Liver (tissue), 8 donors: ENCODE measurements at regions not wholly inside any gene's neighbourhood (a gene's known extent, or its start where the extent isn't known, plus 50 kb on each side); places are given as distances from the start of the nearest gene placed in this dataset.

Experiments used
- DNase-seq: peaks from one replicate; pipeline ENCODE4 v3.0.0-alpha.2; 2017; ENCODE audit warnings: low spot score
- H3K27ac ChIP-seq, 2 donors: one replicate each; pipeline ENCODE4 v1.7.0; 2013; ENCODE audit warnings: inconsistent platforms in 2 of 2, low read length in 2 of 2, control low read depth in 1 of 2, low read depth in 1 of 2, mild to moderate bottlenecking in 1 of 2
- H3K27me3 ChIP-seq, 4 donors: one replicate each; pipeline versions ENCODE4 v1.6.1 to v1.7.0; 2013; ENCODE audit warnings: low read length in 3 of 4, inconsistent platforms in 1 of 4, mild to moderate bottlenecking in 1 of 4, moderate library complexity in 1 of 4; ENCODE audit not compliant: control insufficient read depth in 4 of 4, insufficient read depth in 4 of 4
- H3K36me3 ChIP-seq, 4 donors: one replicate each; pipeline versions ENCODE4 v1.6.1 to v1.7.0; 2013; ENCODE audit warnings: low read length in 3 of 4, mild to moderate bottlenecking in 3 of 4, low read depth in 1 of 4, moderate library complexity in 1 of 4; ENCODE audit not compliant: control insufficient read depth in 4 of 4, insufficient read depth in 3 of 4
- H3K4me1 ChIP-seq, 4 donors: one replicate each; pipeline versions ENCODE4 v1.6.1 to v1.7.0; 2013; ENCODE audit warnings: low read length in 3 of 4, mild to moderate bottlenecking in 3 of 4, moderate library complexity in 1 of 4; ENCODE audit not compliant: control insufficient read depth in 4 of 4, insufficient read depth in 4 of 4
- H3K4me3 ChIP-seq, 3 donors: one replicate each; pipeline versions ENCODE4 v1.6.1 to v1.7.0; 2013; ENCODE audit warnings: low read length in 3 of 3, control low read depth in 1 of 3, low read depth in 1 of 3, mild to moderate bottlenecking in 1 of 3
- H3K9ac ChIP-seq, 2 donors: one replicate each; pipeline ENCODE4 v1.7.0; 2013; ENCODE audit warnings: low read length in 2 of 2, mild to moderate bottlenecking in 2 of 2, moderate library complexity in 2 of 2, control low read depth in 1 of 2, low read depth in 1 of 2
- H3K9me3 ChIP-seq, 4 donors: one replicate each; pipeline versions ENCODE4 v1.6.1 to v1.7.0; 2013; ENCODE audit warnings: low read length in 3 of 4; ENCODE audit not compliant: control insufficient read depth in 4 of 4
- CTCF ChIP-seq: fragments of 150-350 bp; IDR thresholded peaks from 2 replicates; pipeline ENCODE4 v1.5.1; 2017; ENCODE audit warnings: improper control_type of control experiment, low read depth, low read length; ENCODE audit not compliant: missing input control
- EGR1 ChIP-seq, 2 donors: IDR thresholded peaks; 2 replicates each; pipeline ENCODE4 v1.6.1; 2016 to 2018; ENCODE audit warnings: antibody characterized with exemption in 2 of 2, low read depth in 2 of 2
- FOXA1 ChIP-seq: IDR thresholded peaks from 2 replicates; pipeline ENCODE4 v1.6.1; 2016; ENCODE audit warnings: antibody characterized with exemption
- GABPA ChIP-seq, 2 donors: IDR thresholded peaks in 1 of 2; conservative IDR thresholded peaks in 1 of 2; 2 replicates each; pipeline ENCODE4 v1.6.1; 2016; ENCODE audit warnings: antibody characterized with exemption in 2 of 2, mild to moderate bottlenecking in 1 of 2, moderate library complexity in 1 of 2
- HNF4A ChIP-seq, 2 donors: conservative IDR thresholded peaks; 2 replicates each; pipeline ENCODE4 v1.6.1; 2016; ENCODE audit warnings: antibody characterized with exemption in 2 of 2, mild to moderate bottlenecking in 2 of 2
- HNF4G ChIP-seq: IDR thresholded peaks from 2 replicates; pipeline ENCODE4 v1.6.1; 2016; ENCODE audit warnings: antibody characterized with exemption
- MAX ChIP-seq: IDR thresholded peaks from 2 replicates; pipeline ENCODE4 v1.6.1; 2016; ENCODE audit warnings: antibody characterized with exemption
- NR2F2 ChIP-seq: IDR thresholded peaks from 2 replicates; pipeline ENCODE4 v1.6.1; 2016; ENCODE audit warnings: antibody characterized with exemption
- RAD21 ChIP-seq, 2 donors: IDR thresholded peaks; 2 replicates each; pipeline ENCODE4 v1.6.1; 2016; ENCODE audit warnings: antibody characterized with exemption in 2 of 2, mild to moderate bottlenecking in 2 of 2
- RXRA ChIP-seq, 2 donors: IDR thresholded peaks; 2 replicates each; pipeline ENCODE4 v1.6.1; 2017 to 2018; ENCODE audit warnings: antibody characterized with exemption in 2 of 2, mild to moderate bottlenecking in 1 of 2
- SP1 ChIP-seq: IDR thresholded peaks from 2 replicates; pipeline ENCODE4 v1.6.1; 2018; ENCODE audit warnings: antibody characterized with exemption, mild to moderate bottlenecking
- TAF1 ChIP-seq: conservative IDR thresholded peaks from 2 replicates; pipeline ENCODE4 v1.6.1; 2016; ENCODE audit warnings: antibody characterized with exemption, mild to moderate bottlenecking
- YY1 ChIP-seq: IDR thresholded peaks from 2 replicates; pipeline ENCODE4 v1.6.1; 2016; ENCODE audit warnings: antibody characterized with exemption, mild to moderate bottlenecking
- WGBS: extraction: QIAGEN DNeasy Blood & Tissue Kit; methylation state at CpG from one replicate; pipeline ENCODE4 v1.1.7; 2013; 5-methylcytosine and 5-hydroxymethylcytosine counted together
- TF ChIP-seq, protein P1 (sequence below): IDR thresholded peaks from 2 replicates; pipeline ENCODE4 v1.6.1; 2016; ENCODE audit warnings: antibody characterized with exemption
- TF ChIP-seq, protein P2 (sequence below): IDR thresholded peaks from 2 replicates; pipeline ENCODE4 v1.6.1; 2016; ENCODE audit warnings: antibody characterized with exemption
- donor health status: healthy.
- donor health status: healthy.
- donor health status: healthy.
- donor health status: healthy.
- donor health status: healthy.

GRCh38 chr10:113335592-113335991 lies 217.3 kb upstream of the HABP2 start (continued):
- no peak for TF ChIP-seq CTCF

- no peaks in the 10 kb centered on the region for H3K27me3 ChIP-seq
- WGBS = 85% methylated on average over 6 of the region's 6 CpGs
- H3K9ac ChIP-seq = no peak overlapping the region
- H3K4me3 ChIP-seq = no peak overlapping the region
- no peak overlapping the region for H3K27ac ChIP-seq
- DNase-seq = no peak
- TF ChIP-seq SP1 (no peak), YY1 (no peak), MAX (no peak), FOXA1 (no peak), RXRA (IDR thresholded peaks at IDR 0.05) (no peak), HNF4A (conservative IDR thresholded peaks at IDR 0.05) (no peak), EGR1 (IDR thresholded peaks at IDR 0.05; ENCODE audit: low read depth in 2 of 2) (no peak), NR2F2 (no peak), HNF4G (no peak)
- TF ChIP-seq, protein P1, sequence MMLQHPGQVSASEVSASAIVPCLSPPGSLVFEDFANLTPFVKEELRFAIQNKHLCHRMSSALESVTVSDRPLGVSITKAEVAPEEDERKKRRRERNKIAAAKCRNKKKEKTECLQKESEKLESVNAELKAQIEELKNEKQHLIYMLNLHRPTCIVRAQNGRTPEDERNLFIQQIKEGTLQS = no peak
- TF ChIP-seq, protein P2, sequence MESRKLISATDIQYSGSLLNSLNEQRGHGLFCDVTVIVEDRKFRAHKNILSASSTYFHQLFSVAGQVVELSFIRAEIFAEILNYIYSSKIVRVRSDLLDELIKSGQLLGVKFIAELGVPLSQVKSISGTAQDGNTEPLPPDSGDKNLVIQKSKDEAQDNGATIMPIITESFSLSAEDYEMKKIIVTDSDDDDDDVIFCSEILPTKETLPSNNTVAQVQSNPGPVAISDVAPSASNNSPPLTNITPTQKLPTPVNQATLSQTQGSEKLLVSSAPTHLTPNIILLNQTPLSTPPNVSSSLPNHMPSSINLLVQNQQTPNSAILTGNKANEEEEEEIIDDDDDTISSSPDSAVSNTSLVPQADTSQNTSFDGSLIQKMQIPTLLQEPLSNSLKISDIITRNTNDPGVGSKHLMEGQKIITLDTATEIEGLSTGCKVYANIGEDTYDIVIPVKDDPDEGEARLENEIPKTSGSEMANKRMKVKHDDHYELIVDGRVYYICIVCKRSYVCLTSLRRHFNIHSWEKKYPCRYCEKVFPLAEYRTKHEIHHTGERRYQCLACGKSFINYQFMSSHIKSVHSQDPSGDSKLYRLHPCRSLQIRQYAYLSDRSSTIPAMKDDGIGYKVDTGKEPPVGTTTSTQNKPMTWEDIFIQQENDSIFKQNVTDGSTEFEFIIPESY = no peak
- H3K36me3 ChIP-seq = no peaks in the 10 kb centered on the region
- H3K9me3 ChIP-seq = no peaks in the 10 kb centered on the region
- no peaks in the 10 kb centered on the region for H3K4me1 ChIP-seq
Measured at GRCh38 chr10:113336549-113337130, 216.2 kb upstream of the HABP2 start.

GRCh38 chr10:113337142-113337541 lies 215.7 kb upstream of the HABP2 start:
- Histone ChIP-seq H3K27ac (no peak overlapping the region), H3K27me3 (no peaks in the 10 kb centered on the region), H3K4me1 (no peaks in the 10 kb centered on the region), H3K36me3 (no peaks in the 10 kb centered on the region), H3K9me3 (no peaks in the 10 kb centered on the region), H3K9ac (no peak overlapping the region), H3K4me3 (no peak overlapping the region)
- 92% methylated on average over 1 of the region's 1 CpG for WGBS
- TF ChIP-seq GABPA (IDR thresholded peaks at IDR 0.05 in 1 of 2, conservative IDR thresholded peaks at IDR 0.05 in 1 of 2) (no peak), TAF1 (no peak), RAD21 (IDR thresholded peaks at IDR 0.05) (no peak), HNF4G (no peak), YY1 (no peak), NR2F2 (no peak), RXRA (IDR thresholded peaks at IDR 0.05) (no peak)
- TF ChIP-seq, protein P2 = no peak
- DNase-seq = no peak
